Inflammatory macrophage treated with lipopolysaccharide for 4 hours (primary cell): ENCODE measurements at regions not wholly inside any gene's neighbourhood (a gene's known extent, or its start where the extent isn't known, plus 50 kb on each side); places are given as distances from the start of the nearest gene placed in this dataset.

Source experiments
- DNase-seq: peaks from one replicate; pipeline ENCODE4 v3.0.0-alpha.2; 2020

- DNase-seq, result no peak
Observed at GRCh38 chr2:13104723-13105122, 388.0 kb downstream of the TRIB2 start.

- peak; percentile 1 for DNase-seq
Observed at GRCh38 chr2:13106302-13106701, 389.6 kb downstream of the TRIB2 start.

- DNase-seq, result no peak
Observed at GRCh38 chr2:13109516-13109915, 392.8 kb downstream of the TRIB2 start.

- no peak for DNase-seq
Observed at GRCh38 chr2:13110825-13111224, 394.1 kb downstream of the TRIB2 start.

GRCh38 chr2:13113002-13113401 is 396.3 kb downstream of the TRIB2 start:
- DNase-seq, result no peak

GRCh38 chr2:13114391-13114790 is 397.7 kb downstream of the TRIB2 start:
- no peak for DNase-seq

GRCh38 chr2:13115643-13116042 is 398.9 kb downstream of the TRIB2 start:
- no peak for DNase-seq

GRCh38 chr2:13121096-13121495 is 404.4 kb downstream of the TRIB2 start:
- no peak for DNase-seq

GRCh38 chr2:13128139-13128538 is 411.4 kb downstream of the TRIB2 start:
- DNase-seq, result no peak

- DNase-seq, result no peak
Observed at GRCh38 chr2:13135369-13135768, 418.6 kb downstream of the TRIB2 start.

- DNase-seq, result no peak
Observed at GRCh38 chr2:13135856-13136255, 419.1 kb downstream of the TRIB2 start.

GRCh38 chr2:13137679-13138078 is 420.9 kb downstream of the TRIB2 start:
- DNase-seq, result no peak

GRCh38 chr2:13141315-13141714 is 424.6 kb downstream of the TRIB2 start:
- DNase-seq, result no peak

- no peak for DNase-seq
Observed at GRCh38 chr2:13143451-13143850, 426.7 kb downstream of the TRIB2 start.

- DNase-seq, result no peak
Observed at GRCh38 chr2:13156916-13157315, 440.2 kb downstream of the TRIB2 start.

- DNase-seq, result no peak
Observed at GRCh38 chr2:13158466-13158865, 441.7 kb downstream of the TRIB2 start.

- DNase-seq, result no peak
Observed at GRCh38 chr2:13180729-13181128, 464.0 kb downstream of the TRIB2 start.

- DNase-seq, result no peak
Observed at GRCh38 chr2:13193075-13193474, 476.3 kb downstream of the TRIB2 start.

GRCh38 chr2:13193900-13194299 is 477.2 kb downstream of the TRIB2 start:
- peak; percentile 11 for DNase-seq

GRCh38 chr2:13195270-13195669 is 478.5 kb downstream of the TRIB2 start:
- no peak for DNase-seq

GRCh38 chr2:13197248-13197647 is 480.5 kb downstream of the TRIB2 start:
- no peak for DNase-seq

- DNase-seq, result no peak
Observed at GRCh38 chr2:13201924-13202323, 485.2 kb downstream of the TRIB2 start.

- DNase-seq, result no peak
Observed at GRCh38 chr2:13212115-13212514, 495.4 kb downstream of the TRIB2 start.

- no peak for DNase-seq
Observed at GRCh38 chr2:13218205-13218604, 501.5 kb downstream of the TRIB2 start.

- no peak for DNase-seq
Observed at GRCh38 chr2:13227578-13227977, 510.8 kb downstream of the TRIB2 start.

GRCh38 chr2:13230221-13230620 is 513.5 kb downstream of the TRIB2 start:
- no peak for DNase-seq
